MM.1S (cell line): ENCODE measurements at regions not wholly inside any gene's neighbourhood (a gene's known extent, or its start where the extent isn't known, plus 50 kb on each side); places are given as distances from the start of the nearest gene placed in this dataset.

ENCODE experiments used
- CTCF ChIP-seq: fragments of 300-600 bp; sonication (generic); IDR thresholded peaks from 2 replicates; pipeline ENCODE4 v1.5.1; 2016; ENCODE audit warnings: antibody characterized with exemption, low read length, mixed read lengths
- EZH2 ChIP-seq: fragments of 300-600 bp; sonication (generic); optimal IDR thresholded peaks from 2 replicates; pipeline ENCODE3; 2017; ENCODE audit warnings: low read depth, mild to moderate bottlenecking, antibody characterized with exemption, low read length, mixed read lengths
- EZH2phosphoT487 ChIP-seq: fragments of 300-600 bp; sonication (generic); IDR thresholded peaks from 2 replicates; pipeline ENCODE4 v1.6.1; 2018; ENCODE audit warnings: antibody characterized with exemption, low read length

- TF ChIP-seq CTCF, result no peak
- no peak for TF ChIP-seq EZH2
- TF ChIP-seq EZH2phosphoT487, result no peak
Observed at GRCh38 chr6:44603044-44603686, 215.7 kb downstream of the CDC5L start.
